Activated T-cell treated with anti-CD3 and anti-CD28 coated beads, Interleukin-2, amount 50 U/mL, for 24 hours (primary cell): ENCODE measurements at regions not wholly inside any gene's neighbourhood (a gene's known extent, or its start where the extent isn't known, plus 50 kb on each side); places are given as distances from the start of the nearest gene placed in this dataset.
"Not testable (repeated sequence)": the region's sequence is repeated elsewhere in the genome, so short reads cannot be mapped to it uniquely, and the experiment has no call there.

Source experiments
- DNase-seq: peaks from one replicate; pipeline ENCODE4 v3.0.0-alpha.2; 2020
- H3K27ac Mint-ChIP-seq: 2 replicates; pipeline ENCODE4 v1.8.0; 2020; ENCODE audit warnings: mild to moderate bottlenecking, mixed read lengths
- H3K27me3 Mint-ChIP-seq: 2 replicates; pipeline ENCODE4 v1.8.0; 2020; ENCODE audit warnings: mixed read lengths
- H3K36me3 Mint-ChIP-seq: 2 replicates; pipeline ENCODE4 v1.8.0; 2020; ENCODE audit warnings: low read depth, mixed read lengths
- H3K4me1 Mint-ChIP-seq: 2 replicates; pipeline ENCODE4 v1.8.0; 2020; ENCODE audit warnings: low read depth, mixed read lengths
- H3K4me3 Mint-ChIP-seq: 2 replicates; pipeline ENCODE4 v1.8.0; 2020; ENCODE audit warnings: mild to moderate bottlenecking, moderate library complexity, mixed read lengths
- H3K9me3 Mint-ChIP-seq: 2 replicates; pipeline ENCODE4 v1.8.0; 2020; ENCODE audit warnings: mixed read lengths

DNA sequence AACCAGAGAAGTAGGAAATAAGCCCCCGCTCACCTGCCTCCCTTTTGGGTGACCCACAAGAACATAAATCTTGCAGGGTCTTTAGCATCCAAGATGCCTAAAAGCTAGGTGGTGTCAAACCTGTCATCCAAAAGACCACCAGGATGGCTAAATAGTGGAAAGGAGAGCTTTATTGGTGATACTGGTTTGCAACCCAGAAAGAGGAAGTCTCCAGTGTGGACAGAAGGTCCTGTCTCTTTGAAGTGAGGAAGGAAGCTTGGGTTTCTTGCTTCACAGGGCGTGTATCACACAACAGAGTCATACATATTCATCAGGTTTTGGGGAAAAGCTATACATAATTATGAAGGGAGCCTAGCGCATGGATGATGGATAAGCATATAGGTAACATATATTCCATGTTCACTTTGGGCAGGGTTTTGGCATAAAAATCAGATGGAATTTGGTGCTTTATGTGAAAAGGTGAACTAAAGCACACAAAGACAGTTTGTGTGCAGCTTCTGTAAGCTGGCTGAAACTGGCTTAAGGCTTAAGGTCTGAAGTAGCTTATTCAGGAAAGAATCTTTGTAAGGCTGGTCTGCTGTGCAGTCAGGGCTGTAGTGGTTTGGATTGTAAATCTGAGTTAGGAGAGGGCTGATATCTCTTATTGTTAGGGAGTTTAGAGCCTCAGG, 68.4 kb upstream of the EPCAM start:
- H3K27me3 Mint-ChIP-seq = peaks cover 10% of the 10 kb centered on the region
- no peak overlapping the region for H3K27ac Mint-ChIP-seq
- peaks cover 11% of the 10 kb centered on the region for H3K4me1 Mint-ChIP-seq
- DNase-seq = no peak
- no peak overlapping the region for H3K4me3 Mint-ChIP-seq
- H3K9me3 Mint-ChIP-seq = no peaks in the 10 kb centered on the region
- no peaks in the 10 kb centered on the region for H3K36me3 Mint-ChIP-seq

DNA sequence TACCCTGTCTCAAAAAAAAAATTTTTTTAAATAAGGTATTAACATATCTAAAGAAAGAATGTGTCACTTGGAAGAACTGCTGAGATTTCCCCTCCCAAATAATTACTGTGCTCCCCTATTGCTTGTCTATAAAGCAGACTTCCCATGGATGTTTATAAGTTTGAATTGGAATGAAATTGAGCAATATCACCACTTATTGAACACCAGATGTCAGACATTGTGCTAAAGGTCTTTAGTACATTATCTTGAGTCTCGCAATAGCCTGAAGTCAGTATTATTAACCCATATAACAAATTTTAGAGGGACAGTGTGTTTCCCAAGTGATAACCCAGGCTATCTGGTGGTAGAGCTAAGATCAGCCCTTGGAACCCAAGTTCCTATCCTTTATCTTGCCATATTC, 69.0 kb upstream of the EPCAM start:
- Mint-ChIP-seq H3K36me3 (no peaks in the 10 kb centered on the region), H3K9me3 (no peaks in the 10 kb centered on the region), H3K27me3 (peaks cover 10% of the 10 kb centered on the region), H3K4me1 (peaks cover 11% of the 10 kb centered on the region), H3K27ac (no peak overlapping the region), H3K4me3 (no peak overlapping the region)
- no peak for DNase-seq

DNA sequence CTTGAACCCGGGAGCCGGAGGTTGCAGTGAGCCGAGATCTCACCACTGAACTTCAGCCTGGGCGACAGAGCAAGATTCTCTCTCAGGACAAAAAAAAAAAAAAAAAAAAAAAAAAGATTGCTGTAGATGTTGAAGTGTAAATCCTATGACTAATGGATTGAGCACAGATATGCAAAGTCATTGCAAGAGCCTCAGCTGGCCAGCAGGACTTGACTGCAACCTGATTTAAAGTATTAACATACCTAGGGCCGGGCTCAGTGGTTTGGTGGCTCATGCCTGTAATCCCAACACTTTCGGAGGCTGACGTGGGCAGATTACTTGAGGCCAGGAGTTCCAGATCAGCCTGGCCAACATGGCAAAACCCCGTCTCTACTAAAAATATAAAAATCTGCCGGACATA, 69.6 kb upstream of the EPCAM start:
- peaks cover 11% of the 10 kb centered on the region for H3K4me1 Mint-ChIP-seq
- no peak overlapping the region for H3K4me3 Mint-ChIP-seq
- no peak for DNase-seq
- H3K9me3 Mint-ChIP-seq = no peaks in the 10 kb centered on the region
- H3K27ac Mint-ChIP-seq = no peak overlapping the region
- peaks cover 10% of the 10 kb centered on the region for H3K27me3 Mint-ChIP-seq
- no peaks in the 10 kb centered on the region for H3K36me3 Mint-ChIP-seq

DNA sequence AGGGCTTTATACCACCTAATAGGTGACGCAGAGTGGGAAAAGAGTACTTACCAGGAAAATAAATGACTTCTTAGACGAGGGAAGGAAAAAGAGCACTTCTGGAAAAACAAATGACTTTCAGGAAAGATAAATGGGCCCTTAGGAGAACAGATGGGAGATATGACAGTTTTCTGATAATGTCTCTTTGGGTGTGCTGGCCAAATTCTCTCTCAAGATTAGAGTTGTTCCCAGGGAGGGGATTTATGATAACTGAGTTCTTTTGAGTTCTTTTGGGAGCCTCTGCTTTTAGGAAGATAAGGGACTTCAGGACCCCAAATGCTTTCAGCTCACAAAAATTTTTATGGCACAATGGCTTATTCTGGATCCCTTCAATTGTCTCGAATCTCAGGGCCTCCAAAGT, 70.3 kb upstream of the EPCAM start:
- Mint-ChIP-seq H3K27ac (no peak overlapping the region), H3K36me3 (no peaks in the 10 kb centered on the region), H3K4me3 (no peak overlapping the region), H3K4me1 (peaks cover 11% of the 10 kb centered on the region), H3K9me3 (no peaks in the 10 kb centered on the region), H3K27me3 (peaks cover 10% of the 10 kb centered on the region)
- no peak for DNase-seq

DNA sequence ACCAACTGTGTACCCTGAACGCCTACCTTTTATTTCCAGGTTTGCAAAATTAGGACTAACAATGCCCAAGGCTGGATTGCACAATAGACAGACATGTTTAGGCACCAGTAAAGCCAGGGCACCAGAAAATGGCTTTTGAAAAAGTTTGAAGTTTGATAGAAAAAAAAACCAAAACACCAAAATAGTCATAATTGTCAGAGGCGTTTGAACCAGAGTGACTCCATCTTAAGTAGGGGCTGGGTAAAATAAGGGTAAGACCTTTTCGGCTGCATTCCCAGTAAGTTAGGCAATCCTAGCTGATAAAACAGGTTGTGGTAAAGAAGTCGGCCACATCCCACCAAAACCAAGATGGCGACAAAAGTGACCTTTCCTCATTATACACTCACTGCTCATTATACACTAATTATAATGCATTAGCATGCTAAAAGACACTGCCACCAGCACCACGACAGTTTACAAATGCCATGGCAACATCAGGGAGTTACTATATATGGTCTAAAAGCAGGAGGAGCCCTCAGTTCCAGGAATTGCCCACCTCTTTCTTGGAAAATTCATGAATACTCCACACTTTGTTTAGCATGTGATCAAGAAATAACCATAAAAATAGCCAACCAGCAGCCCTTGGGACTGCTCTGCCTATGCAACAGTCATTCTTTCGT, 71.2 kb upstream of the EPCAM start:
- H3K4me3 Mint-ChIP-seq = no peak overlapping the region
- no peaks in the 10 kb centered on the region for H3K9me3 Mint-ChIP-seq
- H3K27me3 Mint-ChIP-seq = peaks cover 10% of the 10 kb centered on the region
- no peaks in the 10 kb centered on the region for H3K36me3 Mint-ChIP-seq
- no peak for DNase-seq
- H3K4me1 Mint-ChIP-seq = peaks cover 11% of the 10 kb centered on the region
- H3K27ac Mint-ChIP-seq = no peak overlapping the region

DNA sequence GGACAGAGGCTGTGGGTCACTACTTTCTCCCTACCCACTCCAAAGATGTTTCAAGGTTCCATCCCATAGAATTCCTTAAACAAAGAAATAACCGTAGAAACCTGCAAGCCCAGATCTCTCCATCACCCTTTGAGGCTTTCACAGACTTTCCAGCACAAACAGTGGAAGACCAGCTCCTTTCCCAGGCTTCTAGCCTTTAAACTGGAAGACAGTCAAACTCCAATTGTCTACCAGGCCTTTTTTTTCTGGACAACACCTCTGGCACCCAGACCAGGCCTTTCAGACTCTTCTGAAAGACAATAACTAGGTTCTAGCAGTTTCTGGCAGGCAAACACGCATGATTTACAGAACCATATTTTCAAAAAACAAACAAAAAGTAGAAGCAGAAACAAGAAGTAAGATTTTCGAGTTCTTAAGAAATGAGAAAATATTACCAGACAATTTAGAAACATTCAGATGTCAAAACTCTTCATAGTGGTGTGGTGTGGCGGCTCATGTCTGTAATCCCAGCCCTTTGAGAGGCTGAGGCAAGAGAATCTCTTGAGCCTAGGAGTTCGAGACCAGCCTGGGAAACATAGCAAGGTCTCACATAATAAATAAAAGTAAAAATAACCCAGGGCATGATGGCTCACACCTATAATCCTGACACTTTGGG, 73.0 kb upstream of the EPCAM start:
- H3K27ac Mint-ChIP-seq = no peak overlapping the region
- H3K4me1 Mint-ChIP-seq = peaks cover 10% of the 10 kb centered on the region
- H3K9me3 Mint-ChIP-seq = no peaks in the 10 kb centered on the region
- DNase-seq = no peak
- no peaks in the 10 kb centered on the region for H3K36me3 Mint-ChIP-seq
- H3K27me3 Mint-ChIP-seq = peaks cover 2% of the 10 kb centered on the region
- H3K4me3 Mint-ChIP-seq = no peak overlapping the region

DNA sequence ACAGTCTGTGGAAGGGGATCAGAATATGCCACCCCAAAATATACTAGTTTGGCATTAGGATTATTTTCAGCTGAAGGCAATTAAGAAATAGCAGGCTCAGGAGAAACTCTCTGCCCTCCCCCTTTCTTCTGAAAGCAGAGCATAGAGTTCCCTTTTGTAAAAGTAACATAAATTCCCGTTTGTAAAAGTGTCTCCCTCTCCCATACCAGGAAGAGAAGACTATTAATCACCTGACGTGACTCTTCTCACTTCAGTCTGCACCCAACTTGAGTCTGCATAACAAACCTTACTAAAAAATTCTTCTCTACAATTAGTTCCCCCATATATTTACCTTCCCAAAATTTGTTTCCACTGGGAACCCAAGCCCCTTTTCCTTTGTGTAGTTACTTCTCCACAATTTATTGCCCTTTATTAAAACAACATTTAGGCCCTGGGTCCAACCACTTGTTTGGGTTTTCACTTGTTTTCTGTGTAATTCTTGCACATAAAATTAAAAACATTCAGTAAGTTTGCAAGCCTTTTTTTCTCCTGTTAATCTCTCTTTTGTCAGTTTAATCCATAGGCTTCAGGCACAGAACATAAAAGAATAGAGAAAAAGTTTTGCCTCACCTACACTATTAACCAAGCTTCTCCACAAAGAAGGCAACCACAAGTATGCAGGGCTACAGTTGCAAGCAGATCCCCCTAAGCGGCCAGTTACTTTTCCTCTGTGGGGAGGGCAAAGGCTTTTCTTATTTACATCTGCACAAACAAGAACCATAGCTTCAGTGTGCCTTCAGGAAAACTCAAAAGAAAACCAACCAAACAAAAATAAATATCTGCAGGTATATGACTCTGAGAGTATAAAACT, 73.8 kb upstream of the EPCAM start:
- no peaks in the 10 kb centered on the region for H3K36me3 Mint-ChIP-seq
- no peak overlapping the region for H3K4me3 Mint-ChIP-seq
- H3K27ac Mint-ChIP-seq = no peak overlapping the region
- H3K9me3 Mint-ChIP-seq = no peaks in the 10 kb centered on the region
- H3K27me3 Mint-ChIP-seq = peaks cover 2% of the 10 kb centered on the region
- peaks cover 2% of the 10 kb centered on the region for H3K4me1 Mint-ChIP-seq
- no peak for DNase-seq

DNA sequence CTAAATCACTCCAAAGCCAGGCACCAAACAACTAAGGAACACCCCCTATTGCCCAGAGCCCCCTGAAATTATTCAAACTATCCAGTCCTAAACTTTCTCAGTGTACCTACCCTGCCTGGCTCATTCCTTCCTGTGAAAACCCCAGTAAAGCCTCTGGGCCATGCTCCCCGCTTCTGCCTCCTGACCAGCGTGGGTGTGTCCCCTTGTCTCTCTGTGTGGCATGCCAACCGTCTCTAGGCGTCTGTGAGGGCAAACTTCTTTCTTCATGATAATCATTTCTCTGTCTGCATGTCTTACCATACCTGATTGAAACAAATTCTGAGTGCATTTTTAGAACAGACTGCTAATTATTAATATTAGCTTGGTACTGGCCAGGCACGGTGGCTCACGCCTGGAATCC, 75.1 kb upstream of the EPCAM start:
- H3K27me3 Mint-ChIP-seq = peaks cover 2% of the 10 kb centered on the region
- DNase-seq = no peak
- H3K4me3 Mint-ChIP-seq = no peak overlapping the region
- no peak overlapping the region for H3K27ac Mint-ChIP-seq
- no peaks in the 10 kb centered on the region for H3K9me3 Mint-ChIP-seq
- no peaks in the 10 kb centered on the region for H3K36me3 Mint-ChIP-seq
- H3K4me1 Mint-ChIP-seq = no peaks in the 10 kb centered on the region

DNA sequence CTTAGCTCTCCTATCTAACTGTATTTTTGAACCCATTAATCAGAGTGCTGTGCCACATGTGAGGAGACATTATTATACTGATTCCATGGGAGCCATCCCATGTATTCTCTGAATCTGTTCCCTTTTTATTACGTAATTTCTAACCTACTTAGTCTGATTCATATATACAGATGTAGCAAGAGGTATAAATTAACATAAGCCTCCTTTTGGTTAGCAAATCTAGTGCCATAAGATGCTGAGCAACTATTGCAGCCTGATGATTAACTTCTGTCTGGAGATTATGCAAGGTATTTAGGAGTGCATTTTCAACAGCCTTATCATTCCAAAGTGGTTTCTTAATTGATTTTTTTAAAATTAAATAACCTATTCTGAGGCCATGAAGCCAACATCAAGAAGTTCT, 80.2 kb upstream of the EPCAM start:
- H3K27ac Mint-ChIP-seq = no peak overlapping the region
- no peaks in the 10 kb centered on the region for H3K36me3 Mint-ChIP-seq
- H3K9me3 Mint-ChIP-seq = no peaks in the 10 kb centered on the region
- no peak for DNase-seq
- H3K4me1 Mint-ChIP-seq = no peaks in the 10 kb centered on the region
- peaks cover 2% of the 10 kb centered on the region for H3K27me3 Mint-ChIP-seq
- no peak overlapping the region for H3K4me3 Mint-ChIP-seq

DNA sequence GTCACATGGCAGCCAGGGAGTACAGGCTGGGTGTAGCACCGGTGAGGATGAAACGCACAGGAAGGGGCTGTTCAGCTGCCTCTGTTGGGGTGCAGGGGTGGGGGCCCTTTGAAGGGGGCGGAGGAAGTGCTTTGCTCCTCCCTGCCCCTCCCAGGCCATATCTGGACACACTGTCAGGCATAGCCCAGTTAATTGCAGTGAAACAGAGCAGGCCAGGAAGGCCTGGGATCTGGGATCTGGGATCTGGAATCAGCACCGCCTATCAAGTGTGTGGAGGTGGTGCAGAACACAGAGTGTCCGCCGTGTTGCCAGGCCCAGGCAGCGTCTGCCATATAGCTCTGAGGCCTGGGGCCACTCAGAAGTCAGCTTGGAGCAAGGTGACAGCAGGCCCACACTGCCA, 85.5 kb upstream of the EPCAM start:
- peaks cover 2% of the 10 kb centered on the region for H3K27me3 Mint-ChIP-seq
- DNase-seq = no peak
- H3K9me3 Mint-ChIP-seq = no peaks in the 10 kb centered on the region
- H3K4me1 Mint-ChIP-seq = no peaks in the 10 kb centered on the region
- H3K36me3 Mint-ChIP-seq = no peaks in the 10 kb centered on the region
- H3K4me3 Mint-ChIP-seq = no peak overlapping the region
- no peak overlapping the region for H3K27ac Mint-ChIP-seq

DNA sequence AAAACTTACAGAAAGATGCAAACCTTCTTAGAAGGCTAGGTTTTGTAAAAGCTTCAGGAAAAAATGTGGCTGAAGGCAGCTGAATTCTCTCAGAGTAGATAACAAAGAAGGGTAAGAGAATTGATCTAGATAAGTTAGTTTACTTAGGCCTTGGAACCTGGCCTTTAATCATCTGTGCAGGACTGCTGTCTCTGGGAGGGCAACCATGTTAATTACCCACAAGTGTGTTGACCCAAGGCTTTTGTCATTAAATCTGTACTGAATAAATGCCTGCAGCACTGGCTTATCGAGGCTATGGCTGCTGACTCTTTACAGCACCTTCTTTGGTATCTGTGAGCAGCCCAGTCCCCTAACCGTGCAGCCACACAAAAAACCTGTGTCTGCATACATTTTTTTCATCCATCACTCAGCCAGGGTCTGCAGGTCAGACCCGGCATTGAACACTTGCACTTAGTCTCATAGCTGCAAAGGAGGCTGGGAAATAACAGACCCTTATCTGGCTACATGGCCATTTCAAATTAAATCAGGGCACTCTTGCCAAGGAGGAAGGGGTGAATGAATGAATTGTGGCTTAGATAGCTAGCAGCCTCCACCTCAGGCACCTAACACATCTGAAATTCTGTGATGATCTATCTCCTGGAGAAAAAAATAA, 86.4 kb upstream of the EPCAM start:
- Mint-ChIP-seq H3K36me3 (no peaks in the 10 kb centered on the region), H3K9me3 (no peaks in the 10 kb centered on the region), H3K27ac (no peak overlapping the region), H3K4me1 (no peaks in the 10 kb centered on the region), H3K4me3 (no peak overlapping the region), H3K27me3 (peaks cover 2% of the 10 kb centered on the region)
- no peak for DNase-seq

DNA sequence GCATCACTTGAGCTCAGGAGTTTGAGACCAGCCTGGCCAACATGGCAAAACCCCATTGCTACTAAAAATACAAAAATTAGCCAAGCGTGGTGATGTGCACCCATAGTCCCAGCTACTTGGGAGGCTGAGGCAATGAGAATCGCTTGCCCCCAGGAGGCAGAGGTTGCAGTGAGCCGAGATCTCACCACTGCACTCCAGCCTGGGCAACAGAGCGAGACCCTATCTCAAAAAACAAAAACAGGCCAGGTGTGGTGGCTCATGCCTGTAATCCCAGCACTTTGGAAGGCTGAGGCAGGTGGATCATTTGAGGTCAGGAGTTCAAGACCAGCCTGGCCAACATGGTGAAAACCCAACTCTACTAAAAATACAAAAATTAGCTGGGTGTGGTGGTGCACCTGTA, 89.6 kb upstream of the EPCAM start:
- not testable (repeated sequence) for H3K4me3 Mint-ChIP-seq, H3K36me3 Mint-ChIP-seq, H3K4me1 Mint-ChIP-seq, DNase-seq, H3K27ac Mint-ChIP-seq, H3K9me3 Mint-ChIP-seq, H3K27me3 Mint-ChIP-seq

DNA sequence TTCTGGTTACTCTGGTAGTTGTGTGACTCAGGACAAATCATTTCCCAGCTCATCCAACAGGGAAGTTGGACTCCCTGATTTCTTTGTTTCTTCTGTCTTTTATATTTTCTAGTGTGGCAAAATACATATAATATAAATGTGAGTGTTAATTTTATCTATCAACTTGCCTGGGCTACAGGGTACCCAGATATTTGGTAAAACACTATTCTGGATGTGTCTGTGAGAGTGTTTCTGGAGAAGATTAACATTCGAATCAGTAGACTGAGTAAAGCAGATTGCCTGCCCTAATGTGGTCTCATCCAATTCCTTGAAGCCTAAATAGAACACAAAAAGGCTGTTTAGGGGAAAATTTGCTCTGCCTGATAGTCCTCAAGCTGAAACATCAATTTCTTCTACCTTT, 91.1 kb upstream of the EPCAM start:
- no peaks in the 10 kb centered on the region for H3K27me3 Mint-ChIP-seq
- no peak overlapping the region for H3K4me3 Mint-ChIP-seq
- no peaks in the 10 kb centered on the region for H3K36me3 Mint-ChIP-seq
- no peaks in the 10 kb centered on the region for H3K4me1 Mint-ChIP-seq
- DNase-seq = no peak
- H3K9me3 Mint-ChIP-seq = no peaks in the 10 kb centered on the region
- H3K27ac Mint-ChIP-seq = no peak overlapping the region

DNA sequence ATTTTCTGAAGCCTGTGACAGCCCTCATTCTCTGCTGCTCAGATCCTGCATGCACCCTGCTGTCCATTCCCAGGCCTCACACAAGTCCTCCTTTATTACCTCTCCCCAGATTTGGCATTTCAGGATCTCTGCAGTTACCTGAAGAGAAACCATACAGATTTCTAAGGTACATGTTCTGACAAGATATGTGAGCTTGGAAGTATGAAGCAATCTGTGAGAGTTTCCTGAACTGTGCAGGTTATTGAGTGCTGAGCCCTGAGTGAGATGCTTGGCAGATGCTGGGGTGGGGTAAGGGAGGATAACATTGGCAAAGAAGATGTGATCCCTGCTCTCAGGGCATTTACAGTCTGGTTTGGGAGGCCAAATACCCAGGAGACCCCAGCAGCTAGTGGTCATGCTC, 91.9 kb upstream of the EPCAM start:
- H3K27ac Mint-ChIP-seq = no peak overlapping the region

More for the DNA sequence above, 91.9 kb upstream of the EPCAM start:
- Mint-ChIP-seq H3K9me3 (no peaks in the 10 kb centered on the region), H3K36me3 (no peaks in the 10 kb centered on the region), H3K27me3 (no peaks in the 10 kb centered on the region), H3K4me3 (no peak overlapping the region), H3K4me1 (peaks cover 1% of the 10 kb centered on the region)
- no peak for DNase-seq
